Activated T-cell treated with anti-CD3 and anti-CD28 coated beads, Interleukin-2, amount 50 U/mL, for 24 hours (primary cell): ENCODE measurements at regions not wholly inside any gene's neighbourhood (a gene's known extent, or its start where the extent isn't known, plus 50 kb on each side); places are given as distances from the start of the nearest gene placed in this dataset.
A peak's percentile ranks its signal among the peaks of the same experiment; 100 is the strongest.

Source experiments
- DNase-seq: peaks from one replicate; pipeline ENCODE4 v3.0.0-alpha.2; 2020
- H3K27ac Mint-ChIP-seq: 2 replicates; pipeline ENCODE4 v1.8.0; 2020; ENCODE audit warnings: mild to moderate bottlenecking, mixed read lengths
- H3K27me3 Mint-ChIP-seq: 2 replicates; pipeline ENCODE4 v1.8.0; 2020; ENCODE audit warnings: mixed read lengths
- H3K36me3 Mint-ChIP-seq: 2 replicates; pipeline ENCODE4 v1.8.0; 2020; ENCODE audit warnings: low read depth, mixed read lengths
- H3K4me1 Mint-ChIP-seq: 2 replicates; pipeline ENCODE4 v1.8.0; 2020; ENCODE audit warnings: low read depth, mixed read lengths
- H3K4me3 Mint-ChIP-seq: 2 replicates; pipeline ENCODE4 v1.8.0; 2020; ENCODE audit warnings: mild to moderate bottlenecking, moderate library complexity, mixed read lengths
- H3K9me3 Mint-ChIP-seq: 2 replicates; pipeline ENCODE4 v1.8.0; 2020; ENCODE audit warnings: mixed read lengths

DNA sequence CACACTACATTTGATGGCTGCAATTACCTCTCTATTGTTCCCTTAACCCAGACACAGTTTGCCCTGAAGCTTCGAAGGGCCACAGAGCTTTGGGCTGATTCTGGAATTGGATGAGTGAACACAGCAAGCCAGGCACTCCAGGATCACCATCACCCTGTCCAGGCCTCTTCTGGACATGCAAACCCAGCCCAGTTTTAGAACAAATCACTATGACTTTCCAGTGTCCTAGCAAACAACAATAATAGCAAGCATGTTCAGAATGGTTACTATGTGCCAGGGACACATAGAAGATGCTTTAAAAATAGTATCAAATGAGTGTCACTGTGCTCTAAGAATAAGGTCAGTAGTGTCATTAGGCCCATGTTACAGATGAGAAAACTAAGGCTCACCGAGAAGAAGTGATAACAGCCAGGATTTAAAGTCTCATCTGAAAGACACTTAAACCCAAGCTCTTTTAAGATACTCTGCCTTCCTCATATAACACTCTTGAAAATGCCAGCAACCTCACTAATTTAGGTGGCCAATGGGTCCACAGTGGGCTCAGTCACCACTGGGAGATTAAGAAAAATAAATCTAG lies 191.7 kb upstream of the STK17B start:
- peaks cover 6% of the 10 kb centered on the region for H3K4me1 Mint-ChIP-seq
- H3K4me3 Mint-ChIP-seq: no peak overlapping the region
- H3K36me3 Mint-ChIP-seq: no peaks in the 10 kb centered on the region
- peaks cover 5% of the 10 kb centered on the region for H3K9me3 Mint-ChIP-seq
- no peaks in the 10 kb centered on the region for H3K27me3 Mint-ChIP-seq
- H3K27ac Mint-ChIP-seq: no peak overlapping the region
- no peak for DNase-seq

DNA sequence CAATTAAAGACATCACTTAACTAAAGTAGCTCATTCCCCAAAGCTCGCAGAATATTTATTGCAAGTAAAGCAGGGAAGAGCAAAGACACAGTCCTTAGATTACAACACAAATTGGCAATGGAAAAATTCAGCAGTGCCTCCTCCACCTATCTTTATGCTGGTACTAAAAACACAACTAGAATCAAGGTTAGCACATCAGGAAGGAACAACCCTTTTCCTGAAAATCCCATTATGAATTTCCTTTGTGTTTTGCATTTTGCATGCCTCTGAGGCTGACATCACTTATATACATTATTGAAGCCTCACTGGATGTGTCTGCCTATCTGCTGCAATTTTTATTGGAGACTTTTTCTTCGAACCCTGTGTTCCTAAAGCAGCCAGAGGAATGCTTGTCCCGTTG lies 193.8 kb upstream of the STK17B start:
- DNase-seq: no peak
- H3K4me1 Mint-ChIP-seq: peaks cover 6% of the 10 kb centered on the region
- H3K36me3 Mint-ChIP-seq: no peaks in the 10 kb centered on the region
- H3K4me3 Mint-ChIP-seq: no peak overlapping the region
- H3K9me3 Mint-ChIP-seq: peaks cover 11% of the 10 kb centered on the region
- no peak overlapping the region for H3K27ac Mint-ChIP-seq
- no peaks in the 10 kb centered on the region for H3K27me3 Mint-ChIP-seq

DNA sequence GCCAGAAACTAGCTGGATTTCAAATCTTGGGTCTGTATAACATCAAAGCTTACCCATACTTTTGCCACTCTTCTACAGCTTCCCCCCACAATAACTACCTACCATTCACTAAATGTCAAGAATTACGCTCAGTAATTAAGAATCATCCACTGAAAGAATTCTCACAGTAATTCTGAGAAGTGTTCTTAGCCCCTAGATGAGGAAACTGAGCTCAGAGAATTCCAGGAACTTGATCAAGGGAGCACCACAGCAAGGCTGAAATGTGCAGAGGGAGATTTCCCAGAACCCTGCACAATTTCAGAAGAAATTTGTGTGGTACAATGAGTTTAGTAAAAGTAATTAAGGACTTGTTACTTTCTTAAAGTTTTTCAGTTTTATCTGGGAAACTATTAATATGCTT lies 194.5 kb upstream of the STK17B start:
- Mint-ChIP-seq H3K27ac (no peak overlapping the region), H3K4me3 (no peak overlapping the region)

DNA sequence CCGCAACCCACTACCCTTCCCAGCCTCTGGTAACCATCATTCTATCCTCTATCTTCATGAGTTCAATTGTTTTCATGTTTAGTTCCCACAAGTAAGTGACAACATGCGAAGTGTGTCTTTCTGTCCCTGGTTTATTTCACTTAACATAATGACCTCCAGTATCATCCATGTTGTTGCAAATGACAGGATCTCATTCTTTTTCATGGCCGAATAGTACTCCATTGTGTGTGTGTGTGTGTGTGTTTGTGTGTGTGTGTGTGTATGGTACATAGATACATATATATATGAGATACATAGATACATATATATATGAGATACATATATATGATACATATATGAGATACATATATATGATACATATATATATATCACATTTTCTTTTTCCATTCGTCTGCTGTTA lies 196.3 kb upstream of the STK17B start:
- H3K4me1 Mint-ChIP-seq: peaks cover 5% of the 10 kb centered on the region
- no peaks in the 10 kb centered on the region for H3K27me3 Mint-ChIP-seq
- H3K36me3 Mint-ChIP-seq: no peaks in the 10 kb centered on the region
- H3K4me3 Mint-ChIP-seq: no peak overlapping the region
- H3K27ac Mint-ChIP-seq: no peak overlapping the region
- H3K9me3 Mint-ChIP-seq: peaks cover 11% of the 10 kb centered on the region
- DNase-seq: no peak

More for the DNA sequence above, 194.5 kb upstream of the STK17B start:
- no peaks in the 10 kb centered on the region for H3K27me3 Mint-ChIP-seq
- peaks cover 5% of the 10 kb centered on the region for H3K4me1 Mint-ChIP-seq
- no peak for DNase-seq
- H3K9me3 Mint-ChIP-seq: peaks cover 11% of the 10 kb centered on the region
- no peaks in the 10 kb centered on the region for H3K36me3 Mint-ChIP-seq

DNA sequence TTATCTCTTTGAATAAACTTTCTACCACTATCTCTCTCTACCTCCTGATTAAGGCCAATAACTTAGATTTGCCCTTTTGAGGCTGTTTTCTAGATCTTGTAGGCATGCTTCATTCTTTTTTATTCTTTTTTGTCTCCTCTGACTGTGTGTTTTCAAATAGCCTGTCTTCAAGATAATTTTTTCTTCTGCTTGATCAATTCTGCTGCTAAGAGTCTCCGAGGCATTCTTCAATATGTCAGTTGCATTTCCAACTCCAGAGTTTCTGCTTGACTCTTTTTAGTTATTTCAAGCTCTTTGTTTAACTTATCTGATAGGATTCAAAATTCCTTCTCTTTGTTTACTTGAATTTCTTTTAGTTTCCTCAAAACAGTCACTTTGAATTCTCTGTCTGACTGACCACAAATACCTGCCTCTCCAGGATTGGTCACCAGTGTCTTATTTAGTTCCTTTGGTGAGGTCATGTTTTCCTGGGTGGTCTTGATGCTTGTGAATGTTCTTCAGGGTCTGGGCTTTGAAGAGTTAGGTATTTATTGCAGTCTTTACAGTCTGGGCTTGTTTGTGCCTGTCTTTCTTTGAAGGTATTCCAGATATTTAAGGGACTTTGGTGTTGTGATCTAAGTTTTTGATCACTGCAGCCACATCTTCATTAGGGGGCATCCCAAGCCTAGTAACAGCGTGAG lies 197.3 kb upstream of the STK17B start:
- Mint-ChIP-seq H3K36me3 (no peaks in the 10 kb centered on the region), H3K4me1 (peaks cover 5% of the 10 kb centered on the region), H3K27ac (no peak overlapping the region), H3K27me3 (no peaks in the 10 kb centered on the region), H3K4me3 (no peak overlapping the region), H3K9me3 (peaks cover 11% of the 10 kb centered on the region)
- no peak for DNase-seq

DNA sequence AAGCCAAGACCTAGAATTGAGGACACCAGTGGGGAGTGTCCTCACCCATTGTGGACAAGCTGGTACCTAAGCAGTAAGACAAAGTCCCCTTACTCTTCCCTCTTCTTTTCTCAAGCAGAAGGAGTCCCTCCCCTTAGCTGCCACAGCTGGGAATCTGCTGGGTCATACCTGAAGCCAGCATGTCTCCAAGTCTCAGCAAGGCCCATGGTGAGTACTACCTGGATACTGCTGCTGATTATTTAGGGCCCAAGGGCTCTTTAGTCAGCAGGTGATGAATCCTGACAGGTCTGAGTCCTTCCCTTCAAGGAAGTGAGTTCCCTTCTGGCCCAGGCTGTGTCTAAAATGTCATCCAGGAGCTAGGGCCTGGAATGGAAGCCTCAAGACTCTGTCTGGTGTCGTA lies 198.6 kb upstream of the STK17B start:
- no peak for DNase-seq
- Mint-ChIP-seq H3K4me3 (no peak overlapping the region), H3K27me3 (peaks cover 3% of the 10 kb centered on the region), H3K27ac (no peak overlapping the region), H3K36me3 (no peaks in the 10 kb centered on the region), H3K4me1 (peaks cover 5% of the 10 kb centered on the region), H3K9me3 (peaks cover 11% of the 10 kb centered on the region)

DNA sequence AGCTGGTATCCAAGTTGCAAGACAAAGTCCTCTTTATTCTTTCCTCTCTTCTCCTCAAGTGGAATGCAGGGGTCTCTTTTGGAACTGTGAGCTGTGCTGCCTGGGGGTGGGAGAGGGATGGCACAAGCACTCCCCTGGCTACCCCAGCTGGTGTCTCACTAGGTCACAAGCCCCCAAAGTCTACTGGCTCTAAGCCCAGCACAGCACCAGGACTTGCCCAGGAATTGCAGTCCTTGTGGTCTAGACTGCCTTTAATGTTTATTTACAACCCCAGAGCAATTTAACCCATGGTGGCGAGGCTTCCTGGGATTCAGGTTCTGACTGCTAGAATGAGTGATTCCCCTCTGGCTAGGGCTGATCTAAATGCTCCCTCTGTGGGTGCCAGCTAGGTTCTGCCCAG lies 199.0 kb upstream of the STK17B start:
- peaks cover 11% of the 10 kb centered on the region for H3K9me3 Mint-ChIP-seq
- H3K4me3 Mint-ChIP-seq: no peak overlapping the region
- no peaks in the 10 kb centered on the region for H3K36me3 Mint-ChIP-seq
- peaks cover 3% of the 10 kb centered on the region for H3K27me3 Mint-ChIP-seq
- H3K4me1 Mint-ChIP-seq: peaks cover 5% of the 10 kb centered on the region
- H3K27ac Mint-ChIP-seq: no peak overlapping the region
- DNase-seq: no peak

DNA sequence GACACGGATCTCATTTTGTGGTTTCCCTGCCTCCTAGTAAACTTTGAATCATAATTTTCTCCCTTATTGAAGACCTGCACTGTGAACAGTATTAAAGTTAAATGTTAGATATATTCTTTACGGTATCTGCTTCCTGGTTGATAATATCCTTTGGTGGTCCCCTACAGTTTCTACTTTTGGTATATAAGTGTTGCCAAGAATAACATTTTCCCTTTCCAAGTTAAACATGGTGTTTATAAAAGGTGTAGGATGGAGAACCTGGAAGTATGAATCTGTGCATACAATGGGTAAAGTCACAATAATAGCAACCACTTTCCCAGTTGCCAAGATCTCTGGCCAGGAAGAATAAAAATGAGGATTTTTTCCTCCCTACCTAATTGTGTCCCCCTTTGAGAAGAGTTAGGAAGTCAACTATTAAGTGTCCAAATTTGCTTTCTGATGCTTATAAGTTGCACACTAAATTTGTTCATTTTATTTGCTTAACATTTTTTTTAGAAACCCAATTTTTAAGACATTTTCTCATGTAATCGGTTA lies 201.0 kb upstream of the STK17B start:
- Mint-ChIP-seq H3K9me3 (peaks cover 11% of the 10 kb centered on the region), H3K4me3 (no peak overlapping the region), H3K4me1 (peaks cover 11% of the 10 kb centered on the region), H3K36me3 (no peaks in the 10 kb centered on the region), H3K27ac (no peak overlapping the region), H3K27me3 (peaks cover 3% of the 10 kb centered on the region)
- no peak for DNase-seq

DNA sequence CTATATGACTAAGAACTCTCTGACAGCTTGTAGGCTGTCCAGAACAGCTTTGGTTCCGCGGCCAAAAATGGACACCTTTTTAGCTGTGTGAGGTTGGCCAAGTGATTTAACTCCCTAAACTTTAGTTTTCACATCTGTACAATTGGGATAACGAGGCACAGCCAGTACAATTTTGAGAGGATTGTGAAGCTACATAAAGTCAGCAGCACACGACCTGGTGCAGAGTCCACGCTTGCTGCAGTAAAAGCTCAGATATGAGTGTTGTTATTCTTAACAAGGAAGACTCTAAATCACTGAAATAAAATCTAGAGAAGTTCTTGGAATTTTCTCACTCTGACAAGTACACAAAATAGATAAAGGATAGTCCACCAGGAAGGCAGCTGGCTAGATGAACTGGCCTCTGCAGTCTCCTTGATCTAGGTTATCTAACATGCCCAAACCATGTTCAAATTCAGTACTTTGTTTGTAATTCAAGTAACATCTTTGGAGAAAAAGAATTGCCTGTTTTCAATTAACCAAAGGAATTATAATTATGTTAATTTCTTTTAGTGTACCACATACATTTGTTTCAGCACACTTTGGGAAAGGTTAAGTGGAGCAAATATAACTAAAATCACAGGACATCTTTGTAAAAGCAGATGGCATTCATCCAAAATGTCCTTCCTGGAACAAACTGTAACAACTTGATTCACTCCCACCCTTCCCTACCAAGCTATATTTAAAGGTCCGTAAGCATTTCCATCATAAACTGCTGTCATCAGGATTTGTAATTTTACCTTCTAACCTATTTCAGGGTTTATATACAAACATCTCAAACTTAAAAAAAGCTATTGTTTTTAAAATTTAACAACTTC lies 201.7 kb upstream of the STK17B start:
- Mint-ChIP-seq H3K4me1 (peaks cover 18% of the 10 kb centered on the region), H3K36me3 (no peaks in the 10 kb centered on the region), H3K27me3 (peaks cover 3% of the 10 kb centered on the region), H3K9me3 (peaks cover 6% of the 10 kb centered on the region), H3K27ac (no peak overlapping the region), H3K4me3 (no peak overlapping the region)
- no peak for DNase-seq

DNA sequence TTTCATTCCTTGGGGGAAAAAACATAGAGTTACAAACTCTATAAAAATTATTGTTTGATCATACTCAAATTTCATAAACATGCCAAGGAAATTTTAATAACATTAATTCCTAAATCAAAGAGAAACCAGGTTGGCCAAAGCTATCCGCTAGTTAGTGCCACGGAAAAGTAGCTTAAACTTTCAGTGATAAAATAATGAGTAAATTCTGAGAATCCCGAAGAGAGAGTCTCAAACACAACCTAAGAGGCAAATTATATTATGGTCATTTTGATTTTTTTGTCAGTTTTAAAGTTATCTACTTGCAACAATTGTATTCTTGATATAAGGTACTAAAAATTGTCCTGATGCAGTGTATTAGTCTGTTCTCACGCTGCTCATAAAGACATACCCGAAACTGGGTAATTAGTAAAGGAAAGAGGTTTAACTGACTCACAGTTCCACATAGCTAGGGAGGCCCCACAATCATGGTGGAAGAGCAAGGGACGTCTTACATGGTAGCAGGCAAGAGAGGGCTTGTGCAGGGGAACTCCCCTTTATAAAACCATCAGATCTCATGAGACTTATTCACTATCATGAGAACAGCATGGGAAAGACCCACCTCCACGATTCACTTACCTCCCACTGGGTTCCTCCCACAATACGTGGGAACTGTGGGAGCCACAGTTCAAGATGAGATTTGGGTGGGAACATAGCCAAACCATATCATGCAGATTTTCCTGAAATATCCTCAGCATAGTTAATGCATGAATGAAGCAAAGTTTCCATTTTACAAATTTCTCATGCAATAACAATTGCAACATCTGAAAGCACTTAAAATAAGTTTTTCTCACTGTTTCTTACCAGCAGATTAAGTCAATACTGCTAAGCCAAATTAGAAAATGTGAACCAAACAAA lies 205.9 kb upstream of the STK17B start:
- DNase-seq: peak; percentile 31
- Mint-ChIP-seq H3K4me3 (no peak overlapping the region), H3K27me3 (peaks cover 10% of the 10 kb centered on the region), H3K27ac (peak overlapping the region; percentile 67), H3K4me1 (peaks cover 21% of the 10 kb centered on the region), H3K36me3 (no peaks in the 10 kb centered on the region), H3K9me3 (no peaks in the 10 kb centered on the region)

DNA sequence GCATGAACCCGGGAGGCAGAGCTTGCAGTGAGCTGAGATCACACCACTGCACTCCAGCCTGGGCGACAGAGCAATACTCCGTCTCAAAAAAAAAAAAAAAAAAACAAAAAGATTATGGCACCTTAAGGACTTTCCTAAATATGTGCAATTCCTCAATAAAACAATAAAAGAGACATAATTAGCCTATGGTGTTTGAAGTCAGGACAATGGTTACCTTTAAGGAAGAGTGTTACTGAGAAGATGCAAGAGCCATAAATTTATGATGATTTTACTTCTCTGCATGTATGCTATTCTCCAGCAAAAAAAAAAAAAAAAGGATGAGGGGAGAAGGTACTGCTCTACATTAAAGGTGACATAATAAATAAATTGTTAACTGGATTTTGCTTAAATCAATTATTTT lies 208.2 kb upstream of the STK17B start:
- Mint-ChIP-seq H3K4me3 (no peak overlapping the region), H3K9me3 (no peaks in the 10 kb centered on the region), H3K4me1 (peaks cover 21% of the 10 kb centered on the region), H3K27ac (no peak overlapping the region), H3K36me3 (no peaks in the 10 kb centered on the region), H3K27me3 (peaks cover 7% of the 10 kb centered on the region)
- no peak for DNase-seq

DNA sequence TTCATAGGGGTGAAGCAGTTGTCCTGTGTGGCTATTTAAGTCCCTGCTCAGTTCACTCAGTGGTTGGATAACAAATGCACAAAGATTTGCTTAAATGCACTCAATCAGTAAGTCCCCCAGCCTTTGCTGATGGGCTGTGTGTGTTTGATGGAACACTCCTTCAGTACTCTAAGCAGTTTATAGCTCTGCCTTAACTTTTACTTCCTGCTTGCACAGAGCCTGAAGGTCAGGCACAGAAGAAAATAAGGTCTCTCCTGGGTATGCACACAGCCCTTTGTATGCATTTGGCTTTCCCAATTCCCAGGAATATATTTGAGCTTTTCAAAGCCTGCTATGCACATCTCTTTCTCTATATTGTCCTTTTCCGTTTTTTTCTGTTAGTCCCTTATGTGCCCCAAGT lies 208.7 kb upstream of the STK17B start:
- peaks cover 7% of the 10 kb centered on the region for H3K27me3 Mint-ChIP-seq
- no peaks in the 10 kb centered on the region for H3K9me3 Mint-ChIP-seq
- no peak overlapping the region for H3K4me3 Mint-ChIP-seq
- H3K36me3 Mint-ChIP-seq: no peaks in the 10 kb centered on the region
- H3K4me1 Mint-ChIP-seq: peaks cover 21% of the 10 kb centered on the region
- no peak overlapping the region for H3K27ac Mint-ChIP-seq
- DNase-seq: no peak

DNA sequence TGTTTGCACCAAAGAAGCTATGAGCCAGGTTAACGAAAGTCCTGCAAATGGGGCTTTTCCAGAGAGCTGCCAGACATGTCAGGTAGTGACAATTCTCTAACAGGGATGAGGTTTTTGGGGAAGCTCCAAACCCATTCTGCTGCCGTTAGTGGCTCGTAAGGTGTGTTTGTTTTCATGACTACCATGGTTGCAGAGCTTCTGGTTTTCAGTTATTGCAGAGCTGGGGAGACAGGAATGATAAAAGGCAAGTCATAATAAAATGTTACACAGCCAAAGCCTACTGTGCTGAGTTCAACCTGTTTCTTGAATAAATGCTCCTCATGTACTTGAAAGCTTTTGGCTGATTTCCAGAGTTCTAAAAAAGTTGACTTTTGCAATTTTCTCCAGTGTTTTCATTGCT lies 209.2 kb upstream of the STK17B start:
- Mint-ChIP-seq H3K36me3 (no peaks in the 10 kb centered on the region), H3K27me3 (peaks cover 7% of the 10 kb centered on the region), H3K27ac (no peak overlapping the region), H3K9me3 (no peaks in the 10 kb centered on the region), H3K4me3 (no peak overlapping the region), H3K4me1 (peaks cover 19% of the 10 kb centered on the region)
- DNase-seq: no peak

DNA sequence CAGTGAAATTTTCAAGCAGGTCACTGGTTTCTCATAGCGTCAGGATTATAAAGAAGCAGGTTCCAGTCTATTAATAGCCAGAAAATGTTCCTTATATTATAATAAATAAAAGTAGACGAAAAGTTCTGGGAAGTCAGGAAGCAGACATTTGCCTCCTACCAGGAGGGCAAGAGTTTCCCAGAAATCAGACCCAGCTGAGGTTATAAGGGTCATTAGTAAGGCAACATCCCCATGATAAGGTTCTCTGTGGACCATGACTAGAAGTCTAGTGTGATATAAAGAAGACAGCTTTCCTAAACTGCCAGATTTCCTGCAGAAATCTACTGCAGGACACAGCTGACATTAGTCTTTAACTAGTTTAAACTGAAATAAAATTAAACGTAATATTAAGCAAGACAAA lies 210.1 kb upstream of the STK17B start:
- no peak overlapping the region for H3K27ac Mint-ChIP-seq
- no peak overlapping the region for H3K4me3 Mint-ChIP-seq
- H3K36me3 Mint-ChIP-seq: no peaks in the 10 kb centered on the region
- H3K27me3 Mint-ChIP-seq: peaks cover 7% of the 10 kb centered on the region
- no peaks in the 10 kb centered on the region for H3K9me3 Mint-ChIP-seq
- peaks cover 14% of the 10 kb centered on the region for H3K4me1 Mint-ChIP-seq
- no peak for DNase-seq
